ENCODE measurements at regions not wholly inside any gene's neighbourhood (a gene's known extent, or its start where the extent isn't known, plus 50 kb on each side); places are given as distances from the start of the nearest gene placed in this dataset.
A peak's percentile ranks its signal among the peaks of the same experiment; 100 is the strongest.

DNA sequence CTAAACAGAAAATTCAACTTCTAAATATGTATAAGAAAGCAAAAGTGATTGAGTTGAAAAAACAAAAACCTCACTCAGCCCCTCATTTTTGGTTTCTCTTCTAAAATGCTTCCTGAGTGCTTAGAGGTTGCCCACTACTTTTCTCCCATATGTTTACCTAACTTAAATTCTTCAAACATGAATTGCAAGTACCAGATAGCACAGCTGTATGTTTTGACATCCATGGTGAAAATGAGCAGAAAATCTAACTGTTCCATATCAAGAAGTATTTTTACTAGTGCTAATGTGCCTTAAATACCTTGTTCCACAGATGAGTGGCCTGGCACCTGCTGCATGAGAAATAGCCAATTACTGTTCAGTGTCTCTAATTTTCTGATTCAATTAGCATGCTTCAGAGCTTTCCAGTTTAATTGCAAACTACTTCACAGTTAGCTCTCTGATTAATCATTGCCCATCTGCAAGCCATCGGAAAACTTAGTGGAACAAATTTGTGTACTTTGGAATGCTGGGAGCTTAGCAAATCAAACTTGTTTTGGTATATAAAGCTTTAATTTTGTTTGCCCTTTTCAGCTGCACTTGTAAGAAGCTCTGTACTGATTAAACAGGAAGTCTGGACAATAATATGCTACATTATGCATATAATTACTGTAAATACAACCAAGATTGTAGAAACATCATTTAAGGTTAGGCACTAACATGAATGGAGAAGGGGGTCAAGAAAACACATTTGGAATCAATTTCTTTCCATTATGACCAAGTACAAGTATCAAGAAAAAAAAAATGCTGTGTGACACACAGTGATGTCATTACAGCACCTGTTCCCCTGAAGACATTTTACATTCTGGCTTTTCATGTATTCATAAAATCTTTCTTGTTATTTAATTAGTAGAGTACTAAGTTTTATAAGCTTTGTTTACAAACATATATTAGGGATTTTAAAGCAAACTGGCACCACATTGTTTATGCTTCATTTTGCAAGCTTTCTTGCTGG, 65.6 kb downstream of the POU5F2 start:
- intact Hi-C loops (cut with DNase I; ENCODE audit: low total_unique reads), result no loop called here
- Histone ChIP-seq H3K27me3 (no peaks in the 10 kb centered on the region), H3K36me3 (no peaks in the 10 kb centered on the region), H3K4me1 (peaks cover 0 to 42% (median 23%) of the 10 kb centered on the region in 4 donors), H3K4me3 (no peak overlapping the region), H3K9me3 (no peaks in the 10 kb centered on the region), H3K27ac (no peak overlapping the region)
- peak in 1 of 2 donors; percentile 14 for DNase-seq
- TF ChIP-seq POLR2AphosphoS5 (IDR thresholded peaks at IDR 0.05), result no peak
- no peak for TF ChIP-seq EP300 (IDR thresholded peaks at IDR 0.05)
- no peak for TF ChIP-seq POLR2A (IDR thresholded peaks at IDR 0.05)
- TF ChIP-seq, protein P1, sequence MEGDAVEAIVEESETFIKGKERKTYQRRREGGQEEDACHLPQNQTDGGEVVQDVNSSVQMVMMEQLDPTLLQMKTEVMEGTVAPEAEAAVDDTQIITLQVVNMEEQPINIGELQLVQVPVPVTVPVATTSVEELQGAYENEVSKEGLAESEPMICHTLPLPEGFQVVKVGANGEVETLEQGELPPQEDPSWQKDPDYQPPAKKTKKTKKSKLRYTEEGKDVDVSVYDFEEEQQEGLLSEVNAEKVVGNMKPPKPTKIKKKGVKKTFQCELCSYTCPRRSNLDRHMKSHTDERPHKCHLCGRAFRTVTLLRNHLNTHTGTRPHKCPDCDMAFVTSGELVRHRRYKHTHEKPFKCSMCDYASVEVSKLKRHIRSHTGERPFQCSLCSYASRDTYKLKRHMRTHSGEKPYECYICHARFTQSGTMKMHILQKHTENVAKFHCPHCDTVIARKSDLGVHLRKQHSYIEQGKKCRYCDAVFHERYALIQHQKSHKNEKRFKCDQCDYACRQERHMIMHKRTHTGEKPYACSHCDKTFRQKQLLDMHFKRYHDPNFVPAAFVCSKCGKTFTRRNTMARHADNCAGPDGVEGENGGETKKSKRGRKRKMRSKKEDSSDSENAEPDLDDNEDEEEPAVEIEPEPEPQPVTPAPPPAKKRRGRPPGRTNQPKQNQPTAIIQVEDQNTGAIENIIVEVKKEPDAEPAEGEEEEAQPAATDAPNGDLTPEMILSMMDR (IDR thresholded peaks at IDR 0.05), result no peak
- WGBS, 5 donors, result 19 to 46% (median 39%) methylated on average over 1 of the region's 1 CpG

DNA sequence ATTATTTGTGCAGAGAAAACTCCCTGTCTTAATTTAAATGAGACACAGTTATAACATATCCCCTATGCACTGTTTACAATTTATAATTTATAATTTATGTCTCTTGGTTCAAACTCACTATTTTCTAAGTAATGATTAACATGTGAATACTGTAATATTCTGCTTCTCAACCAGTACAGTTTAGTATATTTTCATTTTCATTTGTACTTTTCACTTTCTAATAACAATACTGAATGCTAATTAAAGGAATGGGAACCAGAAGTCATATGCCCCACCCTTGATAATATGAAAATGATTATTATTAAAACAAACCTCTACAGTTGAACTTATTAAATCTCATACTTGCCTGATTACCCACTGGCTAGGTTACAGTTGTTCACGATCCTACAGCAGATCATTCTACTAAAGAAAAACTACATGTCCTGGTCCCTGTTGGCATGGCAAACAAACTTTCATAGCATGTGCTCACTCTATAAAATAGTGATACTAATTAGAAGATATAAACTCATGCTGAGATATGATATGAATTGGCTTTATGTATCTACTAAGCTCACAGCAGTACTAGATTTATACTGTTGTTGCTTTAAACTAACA, 66.4 kb downstream of the POU5F2 start:
- H3K9me3 ChIP-seq, result no peaks in the 10 kb centered on the region
- H3K27ac ChIP-seq, result no peak overlapping the region
- no peaks in the 10 kb centered on the region for H3K27me3 ChIP-seq
- intact Hi-C loops (cut with DNase I; ENCODE audit: low total_unique reads), result no loop called here
- WGBS, 5 donors, result 39 to 65% (median 49%) methylated on average over 1 of the region's 1 CpG
- peaks cover 0 to 42% (median 23%) of the 10 kb centered on the region in 4 donors for H3K4me1 ChIP-seq
- no peak for DNase-seq
- H3K4me3 ChIP-seq, result no peak overlapping the region
- no peaks in the 10 kb centered on the region for H3K36me3 ChIP-seq
- TF ChIP-seq POLR2A (IDR thresholded peaks at IDR 0.05), result no peak
- no peak for TF ChIP-seq EP300 (IDR thresholded peaks at IDR 0.05)
- TF ChIP-seq, protein P1 (IDR thresholded peaks at IDR 0.05), result no peak
- TF ChIP-seq POLR2AphosphoS5 (IDR thresholded peaks at IDR 0.05), result no peak

DNA sequence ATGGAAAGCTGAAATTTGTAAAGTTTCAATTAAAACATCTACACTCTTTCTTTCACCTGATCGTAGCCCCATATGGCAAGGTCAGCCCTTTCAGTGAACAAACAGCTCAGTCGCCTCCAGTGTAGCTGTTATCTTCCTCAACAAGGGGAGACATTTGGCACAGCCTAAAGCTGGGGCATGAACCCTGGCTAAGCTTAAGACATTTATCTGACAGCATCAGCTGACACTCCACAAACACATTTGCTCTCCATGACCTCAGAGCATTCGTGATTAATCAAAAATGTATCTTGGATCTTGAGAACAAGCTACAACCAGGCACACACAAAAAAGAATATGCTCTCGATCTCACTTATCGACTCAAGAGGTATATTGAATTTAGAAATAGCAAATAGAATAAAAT, 67.3 kb downstream of the POU5F2 start:
- H3K36me3 ChIP-seq, result no peaks in the 10 kb centered on the region
- H3K9me3 ChIP-seq, result no peaks in the 10 kb centered on the region
- H3K27ac ChIP-seq, result no peak overlapping the region
- 40 to 63% (median 58%) methylated on average over 5 of the region's 5 CpGs for WGBS, 5 donors
- no peaks in the 10 kb centered on the region for H3K27me3 ChIP-seq
- DNase-seq, result peak in 1 of 2 donors; percentile 37
- peaks cover 0 to 42% (median 23%) of the 10 kb centered on the region in 4 donors for H3K4me1 ChIP-seq
- no peak overlapping the region for H3K4me3 ChIP-seq
- intact Hi-C loops (cut with DNase I; ENCODE audit: low total_unique reads), result no loop called here
- TF ChIP-seq POLR2A (IDR thresholded peaks at IDR 0.05) (no peak), POLR2AphosphoS5 (IDR thresholded peaks at IDR 0.05) (no peak), EP300 (IDR thresholded peaks at IDR 0.05) (no peak)
- TF ChIP-seq, protein P1 (IDR thresholded peaks at IDR 0.05), result no peak

DNA sequence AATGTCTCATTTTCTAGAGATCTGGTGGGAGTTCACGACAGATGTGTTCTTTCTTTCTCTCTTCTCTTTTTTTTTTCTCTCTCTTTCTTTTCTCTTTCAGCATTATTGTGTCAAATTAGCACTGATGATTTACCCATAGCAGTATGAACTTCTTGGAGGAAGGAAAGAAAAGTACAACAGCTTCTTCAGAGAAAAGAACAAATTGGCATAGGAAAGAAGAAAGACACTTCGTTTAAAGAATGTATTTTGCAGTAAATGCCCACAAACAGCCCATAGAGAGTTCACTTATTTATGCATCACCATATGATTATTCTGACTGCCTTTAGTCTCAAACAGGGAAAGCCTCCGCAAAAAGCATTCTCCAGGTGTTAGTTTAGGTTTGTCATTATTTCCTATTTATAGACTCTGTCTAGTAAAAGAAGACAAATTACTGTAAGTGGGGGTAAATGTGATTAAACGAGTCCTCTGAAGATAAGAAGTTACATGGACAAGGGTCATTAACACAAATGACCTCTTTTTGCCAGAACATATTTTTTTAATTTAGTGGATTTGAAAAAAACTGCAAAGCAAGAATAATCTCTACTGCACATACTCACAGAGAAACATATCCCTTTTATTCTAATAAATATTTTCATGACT, 68.0 kb downstream of the POU5F2 start:
- Histone ChIP-seq H3K36me3 (no peaks in the 10 kb centered on the region), H3K4me1 (peaks cover 0 to 42% (median 23%) of the 10 kb centered on the region in 4 donors), H3K27ac (no peak overlapping the region), H3K4me3 (no peak overlapping the region), H3K9me3 (no peaks in the 10 kb centered on the region), H3K27me3 (no peaks in the 10 kb centered on the region)
- TF ChIP-seq EP300 (IDR thresholded peaks at IDR 0.05) (no peak), POLR2AphosphoS5 (IDR thresholded peaks at IDR 0.05) (no peak), POLR2A (IDR thresholded peaks at IDR 0.05) (no peak)
- TF ChIP-seq, protein P1 (IDR thresholded peaks at IDR 0.05), result no peak
- no peak for DNase-seq
- intact Hi-C loops (cut with DNase I; ENCODE audit: low total_unique reads), result no loop called here
- WGBS, 5 donors, result 70 to 75% (median 73%) methylated on average over 4 of the region's 4 CpGs
